PC-3 (cell line): ENCODE measurements at regions not wholly inside any gene's neighbourhood (a gene's known extent, or its start where the extent isn't known, plus 50 kb on each side); places are given as distances from the start of the nearest gene placed in this dataset.

ENCODE experiments used
- ATAC-seq: fragments of 200-7000 bp; cut with Tn5 transposase; 2 replicates; pipeline ENCODE4 v1.9.1; 2020; ENCODE audit warnings: mild to moderate bottlenecking, moderate library complexity
- BruUV-seq: library from RNA; stranded (reverse); fragments of 400-500 nt; replicated peaks from 2 replicates; lab custom pipeline; 2021; lab: Mats Ljungman, UMichigan
- CTCF ChIA-PET: fragments of 300-600 bp; sonication (Branson Sonifier 250); formaldehyde crosslinking; loops from one replicate; lab custom pipeline; 2022; ENCODE audit warnings: antibody characterized with exemption; lab: Charles Lee
- POLR2A ChIA-PET: fragments of 300-600 bp; sonication (Branson Sonifier 250); formaldehyde crosslinking; loops from one replicate; lab custom pipeline; 2022; ENCODE audit warnings: antibody characterized with exemption; ENCODE audit not compliant: unreplicated experiment; lab: Charles Lee
- DNase-seq: peaks from one replicate; pipeline ENCODE4 v3.0.0-alpha.2; 2015
- H2AFZ ChIP-seq: fragments of 300-600 bp; sonication (generic); 2 replicates; pipeline ENCODE4 v1.6.0; 2016; ENCODE audit warnings: antibody characterized with exemption, low read length
- H3F3A ChIP-seq: fragments of 300-600 bp; sonication (generic); one replicate; pipeline ENCODE4 v1.6.0; 2017; ENCODE audit warnings: antibody characterized with exemption, low read length, control low read depth, mild to moderate bottlenecking; ENCODE audit not compliant: unreplicated experiment
- H3K27ac ChIP-seq: fragments of 300-600 bp; sonication (generic); 2 replicates; pipeline ENCODE4 v1.5.1; 2016; ENCODE audit warnings: mild to moderate bottlenecking, low read length
- H3K27me3 ChIP-seq: fragments of 300-600 bp; sonication (generic); 2 replicates; pipeline ENCODE4 v1.6.1; 2016; ENCODE audit warnings: low read length, mixed read lengths
- H3K36me3 ChIP-seq: fragments of 300-600 bp; sonication (generic); 2 replicates; pipeline ENCODE4 v1.6.1; 2016; ENCODE audit warnings: low read depth, mixed run types, low read length, mixed read lengths
- H3K4me1 ChIP-seq: fragments of 300-600 bp; sonication (generic); 2 replicates; pipeline ENCODE4 v1.5.1; 2016; ENCODE audit warnings: low read length; ENCODE audit not compliant: insufficient read depth
- H3K4me2 ChIP-seq: fragments of 300-600 bp; sonication (generic); 2 replicates; pipeline ENCODE4 v1.6.0; 2016; ENCODE audit warnings: low read length
- H3K4me3 ChIP-seq: fragments of 300-600 bp; sonication (generic); 2 replicates; pipeline ENCODE4 v1.5.1; 2016; ENCODE audit warnings: mild to moderate bottlenecking, low read length, mixed read lengths
- H3K79me2 ChIP-seq: fragments of 300-600 bp; sonication (generic); 2 replicates; pipeline ENCODE4 v1.6.1; 2017; ENCODE audit warnings: low read length, mixed read lengths
- H3K9ac ChIP-seq: fragments of 300-600 bp; sonication (generic); 2 replicates; pipeline ENCODE4 v1.6.0; 2016; ENCODE audit warnings: mild to moderate bottlenecking, low read length
- H3K9me2 ChIP-seq: fragments of 300-600 bp; sonication (generic); replicated peaks from 2 replicates; pipeline ENCODE4 v1.6.1; 2016; ENCODE audit warnings: mixed run types, low read length, mixed read lengths
- H3K9me3 ChIP-seq: fragments of 300-600 bp; sonication (generic); 2 replicates; pipeline ENCODE4 v1.6.1; 2016; ENCODE audit warnings: low read length, mixed read lengths
- H4K20me1 ChIP-seq: fragments of 300-600 bp; sonication (generic); 2 replicates; pipeline ENCODE4 v1.6.1; 2016; ENCODE audit warnings: low read length, mixed read lengths
- CTCF ChIP-seq: fragments of 300-600 bp; sonication (generic); conservative IDR thresholded peaks from 2 replicates; pipeline ENCODE4 v1.5.1; 2017; ENCODE audit warnings: antibody characterized with exemption, low read depth, mild to moderate bottlenecking, low read length
- EZH2 ChIP-seq: fragments of 300-600 bp; sonication (generic); IDR thresholded peaks from one replicate; pipeline ENCODE4 v1.6.1; 2017; ENCODE audit warnings: antibody characterized with exemption, mild to moderate bottlenecking, low read length; ENCODE audit not compliant: unreplicated experiment
- EZH2phosphoT487 ChIP-seq: fragments of 300-600 bp; sonication (generic); IDR thresholded peaks from 2 replicates; pipeline ENCODE4 v1.6.1; 2018; ENCODE audit warnings: mild to moderate bottlenecking, antibody characterized with exemption, low read length, borderline replicate concordance
- intact Hi-C: fragments of 100-400 bp; cut with micrococcal nuclease; formaldehyde crosslinking; loops from 2 replicates; pipeline ENCODE4 v1.9.0; 2023

DNA sequence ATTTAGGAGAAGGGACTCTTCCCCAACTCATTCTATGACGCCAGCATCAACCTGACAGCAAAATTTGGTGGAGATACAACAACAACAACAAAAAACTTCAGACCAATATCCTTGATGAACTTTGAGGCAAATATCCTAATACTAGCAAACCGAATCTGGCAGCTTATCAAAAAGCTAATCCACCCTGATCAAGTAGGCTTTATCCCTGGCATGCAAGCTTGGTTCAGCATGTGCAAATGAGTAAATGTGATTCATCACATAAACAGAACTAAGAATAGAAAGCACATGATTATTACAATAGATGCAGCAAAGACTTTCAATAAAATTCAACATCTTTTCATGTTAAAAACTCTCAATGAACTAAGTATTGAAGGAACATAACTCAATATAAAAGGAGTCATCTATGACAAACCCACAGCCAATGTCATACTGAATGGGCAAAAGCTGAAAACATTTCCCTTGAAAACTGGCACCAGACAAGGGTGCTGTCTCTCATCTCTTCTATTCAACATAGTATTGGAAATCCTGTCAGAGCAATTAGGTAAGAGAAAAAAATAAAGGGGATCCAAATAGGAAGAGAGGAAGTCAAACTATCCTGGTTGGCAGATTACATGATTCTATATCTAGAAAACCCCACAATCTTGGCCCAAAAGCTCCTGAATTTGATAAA is 233.3 kb downstream of the CCDC59 start:
- H3K27me3 ChIP-seq, result no peaks in the 10 kb centered on the region
- no peaks in the 10 kb centered on the region for H3K4me1 ChIP-seq
- H3K36me3 ChIP-seq, result no peaks in the 10 kb centered on the region
- CTCF ChIA-PET, result no interaction called here
- H2AFZ ChIP-seq, result no peak overlapping the region
- DNase-seq, result peak; percentile 2
- no peaks in the 10 kb centered on the region for H3K9me2 ChIP-seq
- POLR2A ChIA-PET, result no interaction called here
- intact Hi-C loops, result no loop called here
- H3K4me2 ChIP-seq, result no peak overlapping the region
- H3K79me2 ChIP-seq, result no peaks in the 10 kb centered on the region
- ATAC-seq, result no peak
- H3K27ac ChIP-seq, result no peak overlapping the region
- H3K4me3 ChIP-seq, result no peak overlapping the region
- no peak for TF ChIP-seq EZH2phosphoT487
- TF ChIP-seq EZH2, result no peak
- no peak for TF ChIP-seq CTCF
- no peak overlapping the region for H3K9ac ChIP-seq
- H3F3A ChIP-seq, result no peaks in the 10 kb centered on the region
- no TSS peak for BruUV-seq
- H3K9me3 ChIP-seq, result peaks cover 3% of the 10 kb centered on the region; the same call in 1 of the 2 replicates
- no peaks in the 10 kb centered on the region for H4K20me1 ChIP-seq

DNA sequence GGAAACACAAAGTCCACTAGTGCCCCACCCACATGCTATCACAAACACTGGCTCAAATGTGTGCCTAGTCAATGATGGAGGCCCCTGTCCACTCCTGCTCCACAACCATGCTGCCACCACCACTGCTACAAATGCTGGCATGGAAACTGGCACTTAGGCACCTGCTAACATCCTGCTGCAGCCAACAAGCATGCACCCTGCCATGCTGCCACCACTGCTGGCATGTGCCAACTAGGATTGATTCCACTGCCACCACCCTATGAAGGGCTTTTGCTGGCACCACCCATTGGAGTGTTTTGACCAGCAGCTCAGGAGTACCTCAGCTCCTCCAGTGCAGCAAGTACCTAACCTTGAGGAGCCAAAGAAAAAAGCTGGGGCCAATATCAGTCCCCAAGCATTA is 236.6 kb downstream of the CCDC59 start:
- Histone ChIP-seq H3K4me1 (no peaks in the 10 kb centered on the region), H3K27me3 (no peaks in the 10 kb centered on the region), H3K9me2 (no peaks in the 10 kb centered on the region), H3K9me3 (peaks cover 3% of the 10 kb centered on the region; the same call in 1 of the 2 replicates), H3K27ac (no peak overlapping the region), H3K79me2 (no peaks in the 10 kb centered on the region), H2AFZ (no peak overlapping the region), H4K20me1 (no peaks in the 10 kb centered on the region), H3K36me3 (no peaks in the 10 kb centered on the region), H3K9ac (no peak overlapping the region), H3K4me3 (no peak overlapping the region), H3F3A (no peaks in the 10 kb centered on the region), H3K4me2 (no peak overlapping the region)
- CTCF ChIA-PET, result no interaction called here
- intact Hi-C loops, result no loop called here
- no peak for ATAC-seq
- no peak for TF ChIP-seq EZH2
- TF ChIP-seq EZH2phosphoT487, result no peak
- no peak for TF ChIP-seq CTCF
- BruUV-seq, result no TSS peak
- no peak for DNase-seq
- POLR2A ChIA-PET, result no interaction called here

DNA sequence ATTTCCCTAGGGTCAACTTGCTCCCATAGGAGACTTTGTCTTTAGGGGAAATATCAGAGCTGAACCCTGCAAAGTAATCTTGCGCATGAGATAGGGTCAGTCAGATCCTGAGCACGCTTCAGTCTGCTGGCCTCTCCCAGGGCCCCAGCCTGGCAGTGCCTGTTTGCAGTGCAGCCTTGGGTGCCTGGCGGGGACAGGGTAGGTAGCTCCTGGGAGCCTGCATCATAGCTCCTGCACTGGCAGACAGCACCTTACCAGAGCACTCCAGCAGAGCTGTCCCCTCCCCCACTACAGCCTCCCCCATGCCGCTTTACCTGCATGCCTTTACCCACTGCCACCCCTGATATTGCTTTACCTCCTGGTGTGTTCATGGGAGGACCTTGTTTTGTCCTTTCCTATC is 237.3 kb downstream of the CCDC59 start:
- no peak for DNase-seq
- TF ChIP-seq EZH2 (no peak), EZH2phosphoT487 (no peak), CTCF (no peak)
- H3K4me2 ChIP-seq, result no peak overlapping the region
- H3K4me3 ChIP-seq, result no peak overlapping the region
- no TSS peak for BruUV-seq
- H3K27me3 ChIP-seq, result no peaks in the 10 kb centered on the region
- no peaks in the 10 kb centered on the region for H3K9me2 ChIP-seq
- CTCF ChIA-PET, result no interaction called here
- peaks cover 3% of the 10 kb centered on the region; the same call in 1 of the 2 replicates for H3K9me3 ChIP-seq
- intact Hi-C loops, result no loop called here
- H4K20me1 ChIP-seq, result no peaks in the 10 kb centered on the region
- POLR2A ChIA-PET, result no interaction called here
- H3K27ac ChIP-seq, result no peak overlapping the region
- H3K36me3 ChIP-seq, result no peaks in the 10 kb centered on the region
- H2AFZ ChIP-seq, result no peak overlapping the region
- no peak overlapping the region for H3K9ac ChIP-seq
- H3K79me2 ChIP-seq, result no peaks in the 10 kb centered on the region
- no peak for ATAC-seq
- no peaks in the 10 kb centered on the region for H3K4me1 ChIP-seq
- H3F3A ChIP-seq, result no peaks in the 10 kb centered on the region
